Neural progenitor cell (in vitro differentiated cells): ENCODE measurements at regions not wholly inside any gene's neighbourhood (a gene's known extent, or its start where the extent isn't known, plus 50 kb on each side); places are given as distances from the start of the nearest gene placed in this dataset.
"Not testable (repeated sequence)": the region's sequence is repeated elsewhere in the genome, so short reads cannot be mapped to it uniquely, and the experiment has no call there.

Experiments used
- EZH2 ChIP-seq: fragments of 200-600 bp; sonication (generic); IDR thresholded peaks from 2 replicates; pipeline ENCODE4 v1.6.1; 2017; ENCODE audit warnings: antibody characterized with exemption, mild to moderate bottlenecking, moderate library complexity
- EZH2phosphoT487 ChIP-seq: fragments of 200-600 bp; sonication (generic); IDR thresholded peaks from 2 replicates; pipeline ENCODE4 v1.6.1; 2017; ENCODE audit warnings: antibody characterized with exemption
- TF ChIP-seq, protein P1 (sequence below): fragments of 200-600 bp; sonication (generic); IDR thresholded peaks from 2 replicates; pipeline ENCODE4 v1.5.1; 2017; ENCODE audit warnings: antibody characterized with exemption, mild to moderate bottlenecking

DNA sequence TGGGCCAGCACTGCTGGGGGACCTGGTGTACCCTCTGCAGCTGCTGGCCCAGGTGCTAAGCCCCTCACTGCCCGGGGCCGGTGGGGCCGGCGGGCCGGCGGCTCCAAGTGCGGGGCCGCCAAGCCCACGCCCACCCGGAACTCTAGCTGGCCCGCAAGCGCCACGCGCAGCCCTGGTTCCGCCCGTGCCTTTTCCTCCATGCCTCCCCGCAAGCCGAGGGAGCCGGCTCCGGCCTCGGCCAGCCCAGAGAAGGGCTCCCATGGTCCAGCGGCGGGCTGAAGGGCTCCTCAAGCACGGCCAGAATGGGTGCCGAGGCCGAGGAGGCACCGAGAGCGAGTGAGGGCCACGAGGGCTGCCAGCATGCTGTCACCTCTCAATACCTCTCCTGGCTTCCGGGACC lies 194.9 kb downstream of the STK31 start:
- TF ChIP-seq, protein P1, sequence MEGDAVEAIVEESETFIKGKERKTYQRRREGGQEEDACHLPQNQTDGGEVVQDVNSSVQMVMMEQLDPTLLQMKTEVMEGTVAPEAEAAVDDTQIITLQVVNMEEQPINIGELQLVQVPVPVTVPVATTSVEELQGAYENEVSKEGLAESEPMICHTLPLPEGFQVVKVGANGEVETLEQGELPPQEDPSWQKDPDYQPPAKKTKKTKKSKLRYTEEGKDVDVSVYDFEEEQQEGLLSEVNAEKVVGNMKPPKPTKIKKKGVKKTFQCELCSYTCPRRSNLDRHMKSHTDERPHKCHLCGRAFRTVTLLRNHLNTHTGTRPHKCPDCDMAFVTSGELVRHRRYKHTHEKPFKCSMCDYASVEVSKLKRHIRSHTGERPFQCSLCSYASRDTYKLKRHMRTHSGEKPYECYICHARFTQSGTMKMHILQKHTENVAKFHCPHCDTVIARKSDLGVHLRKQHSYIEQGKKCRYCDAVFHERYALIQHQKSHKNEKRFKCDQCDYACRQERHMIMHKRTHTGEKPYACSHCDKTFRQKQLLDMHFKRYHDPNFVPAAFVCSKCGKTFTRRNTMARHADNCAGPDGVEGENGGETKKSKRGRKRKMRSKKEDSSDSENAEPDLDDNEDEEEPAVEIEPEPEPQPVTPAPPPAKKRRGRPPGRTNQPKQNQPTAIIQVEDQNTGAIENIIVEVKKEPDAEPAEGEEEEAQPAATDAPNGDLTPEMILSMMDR, result not testable (repeated sequence)
- not testable (repeated sequence) for TF ChIP-seq EZH2, EZH2phosphoT487
